HG03060 (cell line): ENCODE measurements at regions not wholly inside any gene's neighbourhood (a gene's known extent, or its start where the extent isn't known, plus 50 kb on each side); places are given as distances from the start of the nearest gene placed in this dataset.

ENCODE experiments used
- ATAC-seq: cut with Tn5 transposase; IDR thresholded peaks from one replicate; pipeline ENCODE4 v1.9.1; 2021; ENCODE audit warnings: low read depth, moderate number of reproducible peaks; ENCODE audit not compliant: unreplicated experiment

- no peak for ATAC-seq
Measured at GRCh38 chr10:35696392-35697287, 54.5 kb upstream of the FZD8 start.

GRCh38 chr10:35693800-35694199 lies 51.7 kb upstream of the FZD8 start:
- no peak for ATAC-seq
